ENCODE measurements at regions not wholly inside any gene's neighbourhood (a gene's known extent, or its start where the extent isn't known, plus 50 kb on each side); places are given as distances from the start of the nearest gene placed in this dataset.

GRCh38 chr15:69530991-69531664 lies 78.5 kb downstream of the RPLP1 start:
- DNase-seq (ENCODE audit: low read depth), result no peak

DNA sequence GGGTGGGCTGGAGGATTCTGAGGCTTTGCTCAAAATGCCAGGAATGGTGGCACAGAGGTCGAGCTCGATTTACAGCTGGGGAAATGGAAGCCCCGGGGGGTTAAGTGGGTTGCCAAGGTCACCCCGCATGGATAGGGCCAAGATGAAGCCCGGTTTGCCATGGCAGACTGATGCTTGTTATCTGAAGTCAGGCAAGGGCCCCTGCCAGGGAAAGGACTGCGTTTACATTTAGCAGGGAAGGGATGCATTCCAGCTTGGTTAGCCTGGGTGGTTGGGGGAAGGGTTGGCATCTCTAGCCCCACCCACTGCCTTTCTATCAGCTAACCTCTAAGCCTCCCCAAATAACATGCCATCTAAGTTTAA lies 79.0 kb downstream of the RPLP1 start:
- no peak for DNase-seq (ENCODE audit: low read depth)

- no peak for DNase-seq (ENCODE audit: low read depth)
Observed at GRCh38 chr15:69532066-69532465, 79.4 kb downstream of the RPLP1 start.

GRCh38 chr15:69532856-69533255 lies 80.2 kb downstream of the RPLP1 start:
- DNase-seq (ENCODE audit: low read depth), result no peak

DNA sequence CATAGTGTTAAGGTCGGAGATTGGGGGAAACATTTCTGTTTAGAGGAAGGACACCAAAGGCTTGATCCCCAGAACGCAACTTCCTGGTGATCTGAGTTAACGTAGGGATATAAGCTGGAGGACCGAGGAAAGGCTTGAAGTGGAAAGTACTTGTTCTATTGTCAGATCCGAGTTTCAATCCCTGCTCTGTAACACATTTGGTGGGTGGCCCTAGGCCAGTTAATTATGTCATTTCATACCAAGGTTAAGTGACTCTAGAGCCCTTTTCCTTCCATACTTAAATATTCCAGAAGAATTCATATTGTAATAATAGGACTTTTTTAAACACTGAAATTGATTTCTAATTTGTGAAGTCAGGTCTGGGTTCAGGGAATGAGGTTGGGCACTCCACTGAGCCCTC lies 80.9 kb downstream of the RPLP1 start:
- no peak for DNase-seq (ENCODE audit: low read depth)

DNA sequence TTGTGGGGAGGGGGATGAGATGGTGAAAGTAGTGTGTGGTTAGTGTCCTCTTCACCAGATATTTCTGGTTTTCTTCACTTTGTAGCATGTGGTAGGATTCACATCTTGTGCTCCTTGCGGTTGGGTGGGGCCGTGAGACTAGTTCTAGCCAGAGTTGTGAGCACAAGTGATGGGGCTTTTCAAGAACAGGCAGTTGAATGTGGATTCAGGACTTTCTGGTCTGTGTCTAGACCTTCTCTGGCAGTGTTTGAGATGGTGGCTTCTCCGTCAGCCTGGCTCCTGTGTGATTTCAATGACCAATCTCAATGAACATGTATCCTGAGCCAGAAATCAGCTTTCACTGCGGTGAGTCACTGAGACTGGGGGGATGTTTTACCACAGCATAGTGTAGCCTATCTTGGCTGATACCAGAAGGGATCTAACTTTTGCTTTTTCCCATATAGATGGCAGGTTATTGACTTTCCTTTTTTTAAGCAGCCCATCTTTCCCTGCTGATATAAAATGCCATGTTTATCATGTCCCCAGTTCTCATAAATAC lies 82.6 kb downstream of the RPLP1 start:
- DNase-seq (ENCODE audit: low read depth), result no peak

GRCh38 chr15:69535998-69536397 lies 83.4 kb downstream of the RPLP1 start:
- DNase-seq (ENCODE audit: low read depth), result no peak

GRCh38 chr15:69536726-69537512 lies 84.3 kb downstream of the RPLP1 start:
- DNase-seq (ENCODE audit: low read depth), result no peak

- DNase-seq (ENCODE audit: low read depth), result no peak
Observed at GRCh38 chr15:69537901-69538300, 85.3 kb downstream of the RPLP1 start.

GRCh38 chr15:69538379-69538778 lies 85.8 kb downstream of the RPLP1 start:
- DNase-seq (ENCODE audit: low read depth), result no peak

DNA sequence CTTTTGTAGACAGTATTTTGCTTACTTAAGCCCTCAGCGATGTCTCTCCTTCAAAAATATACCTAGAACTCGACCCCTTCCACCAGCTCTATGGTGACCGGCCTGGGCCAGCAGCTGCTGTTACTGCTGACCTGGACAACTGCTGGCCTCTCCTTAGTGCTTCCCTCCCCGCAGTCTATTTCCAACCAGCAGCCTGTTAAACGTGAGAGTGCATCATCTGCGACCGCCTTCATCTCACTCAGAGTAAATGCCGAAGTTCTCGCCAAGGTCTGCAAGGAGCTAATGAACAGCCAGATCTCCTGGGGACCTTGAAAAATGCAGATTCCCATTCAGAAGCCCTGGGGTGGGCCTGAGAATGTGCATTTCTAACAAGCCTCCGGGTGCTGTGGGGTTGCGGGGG lies 86.7 kb downstream of the RPLP1 start:
- DNase-seq (ENCODE audit: low read depth), result no peak

GRCh38 chr15:69540622-69541021 lies 88.0 kb downstream of the RPLP1 start:
- DNase-seq (ENCODE audit: low read depth), result no peak

DNA sequence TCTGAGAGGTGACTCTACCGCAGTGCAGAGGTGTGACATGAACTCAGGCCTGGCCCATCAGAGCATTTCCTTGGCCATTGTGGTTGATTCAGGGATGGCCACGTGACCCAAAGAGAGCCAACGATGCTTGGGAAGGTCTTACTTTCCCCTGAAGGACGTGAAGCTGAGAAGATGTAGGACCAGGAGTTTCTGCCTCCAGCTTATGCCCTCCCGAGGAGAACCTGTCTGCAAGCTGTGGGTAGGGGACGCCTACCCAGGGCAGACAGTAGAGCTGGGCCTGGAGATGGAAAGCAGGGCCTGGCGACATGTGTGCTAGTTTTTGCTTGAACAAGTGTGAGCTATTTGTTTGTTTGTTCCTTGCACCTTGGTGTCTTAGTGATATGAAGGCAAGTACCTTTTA lies 89.4 kb downstream of the RPLP1 start:
- no peak for DNase-seq (ENCODE audit: low read depth)

DNA sequence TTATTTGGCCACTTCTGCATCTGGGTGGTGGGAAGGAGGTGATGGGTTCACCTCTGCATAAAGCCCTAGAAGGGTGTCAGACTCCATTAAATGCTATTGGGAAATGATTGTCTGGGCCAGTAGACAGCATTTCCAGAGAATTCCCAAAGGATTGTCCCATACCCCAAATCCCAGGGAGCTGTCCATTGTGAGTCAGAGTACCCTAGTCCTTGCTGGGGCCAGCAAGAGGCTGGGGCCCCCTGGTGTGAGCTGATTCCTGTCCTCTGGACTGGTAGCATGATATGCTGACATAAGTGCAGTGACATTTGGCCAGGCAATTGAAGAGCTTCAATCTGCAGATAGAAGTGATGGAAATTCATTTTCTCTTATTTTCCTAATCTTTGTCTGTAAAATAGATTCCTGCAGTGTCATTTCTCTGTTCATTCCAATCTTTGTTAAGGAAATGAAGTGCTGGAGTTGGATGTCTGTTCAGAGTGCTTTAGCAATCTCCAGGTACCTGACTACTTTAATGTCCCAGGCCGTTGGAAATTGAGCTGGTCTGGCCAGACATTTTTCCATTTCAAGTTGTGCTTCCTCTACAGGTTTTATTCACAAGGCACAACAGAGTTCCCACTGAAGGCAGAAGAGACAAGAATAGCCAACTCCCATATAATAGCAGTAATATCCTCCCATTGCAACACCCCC lies 91.2 kb downstream of the RPLP1 start:
- no peak for DNase-seq (ENCODE audit: low read depth)

GRCh38 chr15:69544365-69545113 lies 91.9 kb downstream of the RPLP1 start:
- no peak for DNase-seq (ENCODE audit: low read depth)

DNA sequence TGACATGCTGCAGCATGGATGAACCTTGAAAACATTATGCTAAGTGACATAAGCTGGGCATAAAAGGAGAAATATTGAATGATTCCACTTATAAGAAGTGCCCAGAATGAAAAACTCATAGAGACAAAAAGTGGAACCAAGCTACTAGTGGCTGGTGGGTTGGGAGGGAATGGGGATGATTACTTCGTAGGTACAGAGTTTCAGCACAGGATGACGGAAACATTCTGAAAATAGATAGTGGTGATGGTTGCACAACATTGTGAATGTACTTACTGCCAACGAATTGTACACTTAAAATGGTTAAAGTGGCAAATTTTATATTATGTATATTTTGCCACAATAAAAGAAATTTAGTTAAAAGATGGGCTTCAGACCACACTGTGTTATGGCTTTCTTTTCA lies 93.6 kb downstream of the RPLP1 start:
- no peak for DNase-seq (ENCODE audit: low read depth)

- no peak for DNase-seq (ENCODE audit: low read depth)
Observed at GRCh38 chr15:69548395-69549180, 96.0 kb downstream of the RPLP1 start.

DNA sequence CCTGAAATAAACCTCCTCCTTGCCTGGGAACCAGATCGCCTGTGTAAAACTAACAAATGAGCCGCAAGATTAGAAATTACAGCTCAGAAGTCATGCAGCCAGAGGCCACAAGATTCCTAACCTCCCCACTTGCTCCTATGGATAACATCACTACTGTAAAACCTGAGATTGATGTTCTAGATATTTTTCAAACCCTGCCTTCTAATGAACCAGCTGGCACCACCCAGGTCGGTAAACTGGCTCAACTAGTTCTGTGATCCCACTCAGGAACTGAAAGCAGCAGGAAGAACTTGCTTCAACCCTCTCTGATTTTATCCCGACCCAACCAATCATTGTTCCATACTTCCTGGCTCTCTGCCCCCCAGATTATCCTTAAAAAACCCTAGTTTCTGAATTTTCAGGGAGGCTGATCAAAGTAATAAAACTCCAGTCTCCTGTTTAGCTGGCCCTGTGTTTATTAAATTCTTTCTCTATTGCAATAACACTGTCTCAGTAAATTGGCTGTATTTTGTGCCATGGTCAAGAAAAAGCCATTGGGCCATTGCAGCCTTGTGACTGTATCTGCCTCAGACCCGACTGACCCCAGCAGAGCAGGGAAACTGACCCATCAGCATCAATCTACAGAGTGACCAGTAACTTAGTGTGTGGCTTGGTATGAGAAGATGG lies 98.9 kb downstream of the RPLP1 start:
- no peak for DNase-seq (ENCODE audit: low read depth)

DNA sequence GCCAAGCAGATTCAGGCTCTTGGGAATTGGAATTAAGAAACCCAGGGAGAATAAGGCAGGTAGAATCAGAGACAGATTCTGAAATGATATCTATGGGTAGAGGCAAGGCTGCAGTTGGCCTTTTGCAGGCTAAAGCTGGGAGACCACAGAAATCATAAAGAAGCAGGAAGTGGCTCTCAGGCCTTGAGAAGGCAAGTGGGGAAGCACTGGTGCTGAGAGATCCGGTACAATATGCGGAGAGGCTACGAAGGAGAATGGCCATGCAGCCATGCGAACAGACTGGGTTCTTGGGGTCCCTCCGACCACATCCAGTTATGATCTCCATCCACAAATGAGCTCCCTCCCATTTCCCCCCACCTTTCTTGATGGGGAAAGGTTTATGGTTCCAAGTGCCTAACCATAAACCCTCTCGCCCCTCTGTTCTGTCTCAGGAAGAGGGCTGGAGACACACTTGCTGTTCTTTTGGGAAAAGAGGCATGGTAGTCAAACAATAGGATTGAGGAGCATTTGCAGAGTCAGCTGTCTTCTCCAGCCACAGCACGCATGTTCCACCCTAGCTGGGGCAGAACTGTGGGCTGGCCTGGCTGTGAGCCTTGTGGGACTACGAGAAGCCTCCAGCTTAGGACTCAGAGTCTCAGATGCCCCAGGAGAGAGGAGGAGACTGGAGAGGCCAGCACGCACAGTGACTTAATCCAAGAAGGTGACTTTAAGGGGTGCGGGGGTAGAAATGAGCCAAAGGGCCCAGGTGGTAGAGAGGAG lies 99.6 kb downstream of the RPLP1 start:
- no peak for DNase-seq (ENCODE audit: low read depth)

DNA sequence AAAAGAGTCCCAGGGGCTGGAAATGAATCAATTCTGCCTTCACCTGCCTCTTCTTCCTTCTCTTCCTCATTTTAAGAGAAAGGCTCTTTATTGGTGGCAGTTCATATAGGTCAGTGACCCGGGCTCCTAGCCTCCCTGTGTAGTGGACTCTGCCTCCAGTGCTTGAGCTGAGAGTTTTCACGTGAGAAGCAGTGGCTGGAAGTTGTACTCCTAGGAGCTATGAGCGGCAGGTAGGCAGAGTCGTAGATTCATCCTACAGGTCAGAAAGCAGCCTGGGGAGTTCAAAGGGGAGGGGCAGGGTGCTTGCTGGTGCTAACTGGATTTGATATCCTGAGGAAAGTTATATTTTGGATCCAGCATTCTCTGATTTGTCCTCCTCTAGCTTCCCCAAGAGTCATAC lies 101.1 kb downstream of the RPLP1 start:
- DNase-seq (ENCODE audit: low read depth), result no peak

All from stimulated activated CD4-positive, alpha-beta T cell treated with anti-CD3 and anti-CD28 coated beads, Interleukin-2, amount 100 ng/mL, for 4 hours (primary cell).